ENCODE measurements at regions not wholly inside any gene's neighbourhood (a gene's known extent, or its start where the extent isn't known, plus 50 kb on each side); places are given as distances from the start of the nearest gene placed in this dataset.

GRCh38 chr5:99243111-99243510, 314.3 kb upstream of the CHD1 start:
- no peak for DNase-seq (ENCODE audit: low read depth in 1 of 2, low spot score in 2 of 2)
- 77% methylated on average over 1 of the region's 1 CpG; no CpG with 5 or more reads in 1 of the 2 experiments for WGBS, 2 experiments (ENCODE audit: extremely low coverage in 1 of 2, insufficient coverage in 1 of 2, insufficient read length in 1 of 2, insufficient replicate concordance in 2 of 2, low coverage in 1 of 2, low lambda C conversion rate in 2 of 2, missing lambda C conversion rate in 1 of 2)
- H3K36me3 ChIP-seq (ENCODE audit: control insufficient read depth in 2 of 4, insufficient read depth in 4 of 4, low read length in 3 of 4) = no peaks in the 10 kb centered on the region
- no peak overlapping the region for H3K27ac ChIP-seq (ENCODE audit: low read depth, low read length)
- CTCF ChIA-PET (ENCODE audit: partially characterized antibody) = interaction anchor here (0.7 kb wide), 1 partner anchor 420 kb away, joined by 3 read pairs; no protein-coding TSS in a partner anchor
- no peak overlapping the region for H2BK120ac ChIP-seq (replicated peaks; ENCODE audit: low read depth, low read length)
- H3K9me3 ChIP-seq (ENCODE audit: insufficient read depth in 2 of 2, low read depth in 1 of 2, low read length in 1 of 2) = no peaks in the 10 kb centered on the region
- no peak for FAIRE-seq
- no peak overlapping the region for H3K56ac ChIP-seq (replicated peaks; ENCODE audit: insufficient read length, low read depth, low read length)
- H2AFZ ChIP-seq (ENCODE audit: low read length) = no peak overlapping the region
- no peak overlapping the region for H4K91ac ChIP-seq (replicated peaks; ENCODE audit: insufficient read length, low read length)
- H4K5ac ChIP-seq (ENCODE audit: insufficient read length, low read depth, low read length) = no peak overlapping the region
- H3K79me1 ChIP-seq (ENCODE audit: low read depth, low read length) = no peaks in the 10 kb centered on the region
- H3K23ac ChIP-seq (ENCODE audit: insufficient read length) = no peak overlapping the region
- no peaks in the 10 kb centered on the region for H3K4me1 ChIP-seq (replicated peaks in 1 of 4; ENCODE audit: control insufficient read depth in 3 of 4, insufficient read depth in 4 of 4, low read length in 3 of 4)
- no peak overlapping the region for H3K4me3 ChIP-seq (ENCODE audit: extremely low read depth in 1 of 4, insufficient read depth in 2 of 4, low read depth in 3 of 4, low read length in 4 of 4)
- no peak overlapping the region for H2BK5ac ChIP-seq (ENCODE audit: low read depth, low read length)
- no peak overlapping the region for H3K9ac ChIP-seq (replicated peaks in 1 of 4; ENCODE audit: extremely low read depth in 1 of 4, low read depth in 3 of 4, low read length in 3 of 4)
- H3K23me2 ChIP-seq (ENCODE audit: low read depth, low read length) = no peaks in the 10 kb centered on the region
- POLR2A ChIA-PET (ENCODE audit: partially characterized antibody) = no interaction called here
- no peak overlapping the region for H3K18ac ChIP-seq (ENCODE audit: extremely low read depth, low read length)
- H3K4ac ChIP-seq (replicated peaks; ENCODE audit: insufficient read length, low read depth, low read length) = no peak overlapping the region
- H3K14ac ChIP-seq (ENCODE audit: insufficient read length) = no peak overlapping the region
- H2BK15ac ChIP-seq (ENCODE audit: low read length) = no peak overlapping the region
- no peak overlapping the region for H2AK5ac ChIP-seq (ENCODE audit: low read depth, low read length)
- no peaks in the 10 kb centered on the region for H3K27me3 ChIP-seq (replicated peaks in 1 of 4; ENCODE audit: control insufficient read depth in 3 of 4, extremely low read depth in 1 of 4, insufficient read depth in 3 of 4, low read length in 3 of 4)
- no peak overlapping the region for H3K4me2 ChIP-seq (ENCODE audit: insufficient read depth in 1 of 2, low read depth in 2 of 2, low read length in 2 of 2)
- no peaks in the 10 kb centered on the region for H4K20me1 ChIP-seq (replicated peaks in 1 of 2; ENCODE audit: control insufficient read depth in 1 of 2, insufficient read depth in 2 of 2, low read length in 2 of 2)
- H3K79me2 ChIP-seq (ENCODE audit: control insufficient read depth in 1 of 2, insufficient read depth in 2 of 2, low read length in 2 of 2) = no peaks in the 10 kb centered on the region
- H4K8ac ChIP-seq (ENCODE audit: extremely low read depth, insufficient read depth, low read length) = no peak overlapping the region
- TF ChIP-seq JUN (IDR thresholded peaks at IDR 0.05; ENCODE audit: low read depth, low read length) = no peak
- H2BK20ac ChIP-seq (ENCODE audit: low read length) = no peak overlapping the region
- no peak overlapping the region for H2BK12ac ChIP-seq (ENCODE audit: low read depth, low read length)

All from H1 (cell line).